ENCODE measurements at regions not wholly inside any gene's neighbourhood (a gene's known extent, or its start where the extent isn't known, plus 50 kb on each side); places are given as distances from the start of the nearest gene placed in this dataset.

- Histone ChIP-seq H3K4me3 (ENCODE audit: low read length) (no peak overlapping the region), H3K9me3 (ENCODE audit: control insufficient read depth, low read length) (no peaks in the 10 kb centered on the region), H3K27me3 (ENCODE audit: control insufficient read depth, insufficient read depth, low read length) (no peaks in the 10 kb centered on the region), H3K9ac (ENCODE audit: low read length) (no peak overlapping the region), H3K36me3 (ENCODE audit: control insufficient read depth, insufficient read depth, low read length) (no peaks in the 10 kb centered on the region), H3K4me1 (ENCODE audit: control insufficient read depth, insufficient read depth, low read length) (no peaks in the 10 kb centered on the region)
Measured at GRCh38 chr5:159424123-159424522, 93.8 kb upstream of the IL12B start.

GRCh38 chr5:159426694-159427093, 96.4 kb upstream of the IL12B start:
- Histone ChIP-seq H3K27me3 (ENCODE audit: control insufficient read depth, insufficient read depth, low read length) (no peaks in the 10 kb centered on the region), H3K9ac (ENCODE audit: low read length) (no peak overlapping the region), H3K9me3 (ENCODE audit: control insufficient read depth, low read length) (no peaks in the 10 kb centered on the region), H3K4me1 (ENCODE audit: control insufficient read depth, insufficient read depth, low read length) (no peaks in the 10 kb centered on the region), H3K36me3 (ENCODE audit: control insufficient read depth, insufficient read depth, low read length) (no peaks in the 10 kb centered on the region), H3K4me3 (ENCODE audit: low read length) (no peak overlapping the region)

- Histone ChIP-seq H3K4me3 (ENCODE audit: low read length) (no peak overlapping the region), H3K36me3 (ENCODE audit: control insufficient read depth, insufficient read depth, low read length) (no peaks in the 10 kb centered on the region), H3K9ac (ENCODE audit: low read length) (no peak overlapping the region), H3K27me3 (ENCODE audit: control insufficient read depth, insufficient read depth, low read length) (no peaks in the 10 kb centered on the region), H3K9me3 (ENCODE audit: control insufficient read depth, low read length) (no peaks in the 10 kb centered on the region), H3K4me1 (ENCODE audit: control insufficient read depth, insufficient read depth, low read length) (no peaks in the 10 kb centered on the region)
Measured at GRCh38 chr5:159427180-159428012, 97.1 kb upstream of the IL12B start.

GRCh38 chr5:159430361-159431012, 100.2 kb upstream of the IL12B start:
- Histone ChIP-seq H3K36me3 (ENCODE audit: control insufficient read depth, insufficient read depth, low read length) (no peaks in the 10 kb centered on the region), H3K4me3 (ENCODE audit: low read length) (no peak overlapping the region), H3K27me3 (ENCODE audit: control insufficient read depth, insufficient read depth, low read length) (no peaks in the 10 kb centered on the region), H3K9ac (ENCODE audit: low read length) (no peak overlapping the region), H3K9me3 (ENCODE audit: control insufficient read depth, low read length) (no peaks in the 10 kb centered on the region), H3K4me1 (ENCODE audit: control insufficient read depth, insufficient read depth, low read length) (no peaks in the 10 kb centered on the region)

- H3K36me3 ChIP-seq (ENCODE audit: control insufficient read depth, insufficient read depth, low read length), result no peaks in the 10 kb centered on the region
Measured at GRCh38 chr5:159435855-159436254, 105.6 kb upstream of the IL12B start.

GRCh38 chr5:159438092-159438491, 107.8 kb upstream of the IL12B start:
- H3K9me3 ChIP-seq (ENCODE audit: control insufficient read depth, low read length), result no peaks in the 10 kb centered on the region
- no peaks in the 10 kb centered on the region for H3K36me3 ChIP-seq (ENCODE audit: control insufficient read depth, insufficient read depth, low read length)
- H3K4me1 ChIP-seq (ENCODE audit: control insufficient read depth, insufficient read depth, low read length), result no peaks in the 10 kb centered on the region
- no peak overlapping the region for H3K9ac ChIP-seq (ENCODE audit: low read length)
- no peaks in the 10 kb centered on the region for H3K27me3 ChIP-seq (ENCODE audit: control insufficient read depth, insufficient read depth, low read length)
- no peak overlapping the region for H3K4me3 ChIP-seq (ENCODE audit: low read length)

More at GRCh38 chr5:159435855-159436254, 105.6 kb upstream of the IL12B start:
- Histone ChIP-seq H3K27me3 (ENCODE audit: control insufficient read depth, insufficient read depth, low read length) (no peaks in the 10 kb centered on the region), H3K9me3 (ENCODE audit: control insufficient read depth, low read length) (no peaks in the 10 kb centered on the region), H3K4me3 (ENCODE audit: low read length) (no peak overlapping the region), H3K4me1 (ENCODE audit: control insufficient read depth, insufficient read depth, low read length) (no peaks in the 10 kb centered on the region), H3K9ac (ENCODE audit: low read length) (no peak overlapping the region)

GRCh38 chr5:159439002-159439401, 108.7 kb upstream of the IL12B start:
- Histone ChIP-seq H3K4me1 (ENCODE audit: control insufficient read depth, insufficient read depth, low read length) (no peaks in the 10 kb centered on the region), H3K36me3 (ENCODE audit: control insufficient read depth, insufficient read depth, low read length) (no peaks in the 10 kb centered on the region), H3K4me3 (ENCODE audit: low read length) (no peak overlapping the region), H3K9me3 (ENCODE audit: control insufficient read depth, low read length) (no peaks in the 10 kb centered on the region), H3K27me3 (ENCODE audit: control insufficient read depth, insufficient read depth, low read length) (no peaks in the 10 kb centered on the region), H3K9ac (ENCODE audit: low read length) (no peak overlapping the region)

GRCh38 chr5:159440235-159440634, 109.9 kb upstream of the IL12B start:
- no peaks in the 10 kb centered on the region for H3K4me1 ChIP-seq (ENCODE audit: control insufficient read depth, insufficient read depth, low read length)

GRCh38 chr5:159440968-159441367, 110.7 kb upstream of the IL12B start:
- no peaks in the 10 kb centered on the region for H3K36me3 ChIP-seq (ENCODE audit: control insufficient read depth, insufficient read depth, low read length)
- no peaks in the 10 kb centered on the region for H3K4me1 ChIP-seq (ENCODE audit: control insufficient read depth, insufficient read depth, low read length)
- no peaks in the 10 kb centered on the region for H3K27me3 ChIP-seq (ENCODE audit: control insufficient read depth, insufficient read depth, low read length)
- H3K9me3 ChIP-seq (ENCODE audit: control insufficient read depth, low read length), result no peaks in the 10 kb centered on the region
- H3K4me3 ChIP-seq (ENCODE audit: low read length), result no peak overlapping the region
- H3K9ac ChIP-seq (ENCODE audit: low read length), result no peak overlapping the region

More at GRCh38 chr5:159440235-159440634, 109.9 kb upstream of the IL12B start:
- H3K9ac ChIP-seq (ENCODE audit: low read length), result no peak overlapping the region
- no peak overlapping the region for H3K4me3 ChIP-seq (ENCODE audit: low read length)
- H3K36me3 ChIP-seq (ENCODE audit: control insufficient read depth, insufficient read depth, low read length), result no peaks in the 10 kb centered on the region
- no peaks in the 10 kb centered on the region for H3K27me3 ChIP-seq (ENCODE audit: control insufficient read depth, insufficient read depth, low read length)
- H3K9me3 ChIP-seq (ENCODE audit: control insufficient read depth, low read length), result no peaks in the 10 kb centered on the region

- no peaks in the 10 kb centered on the region for H3K36me3 ChIP-seq (ENCODE audit: control insufficient read depth, insufficient read depth, low read length)
- H3K9me3 ChIP-seq (ENCODE audit: control insufficient read depth, low read length), result no peaks in the 10 kb centered on the region
- H3K27me3 ChIP-seq (ENCODE audit: control insufficient read depth, insufficient read depth, low read length), result no peaks in the 10 kb centered on the region
- H3K4me1 ChIP-seq (ENCODE audit: control insufficient read depth, insufficient read depth, low read length), result no peaks in the 10 kb centered on the region
- no peak overlapping the region for H3K9ac ChIP-seq (ENCODE audit: low read length)
- H3K4me3 ChIP-seq (ENCODE audit: low read length), result no peak overlapping the region
Measured at GRCh38 chr5:159441441-159441840, 111.2 kb upstream of the IL12B start.

- Histone ChIP-seq H3K4me1 (ENCODE audit: control insufficient read depth, insufficient read depth, low read length) (no peaks in the 10 kb centered on the region), H3K9me3 (ENCODE audit: control insufficient read depth, low read length) (no peaks in the 10 kb centered on the region), H3K4me3 (ENCODE audit: low read length) (no peak overlapping the region), H3K9ac (ENCODE audit: low read length) (no peak overlapping the region), H3K27me3 (ENCODE audit: control insufficient read depth, insufficient read depth, low read length) (no peaks in the 10 kb centered on the region), H3K36me3 (ENCODE audit: control insufficient read depth, insufficient read depth, low read length) (no peaks in the 10 kb centered on the region)
Measured at GRCh38 chr5:159442206-159442850, 112.0 kb upstream of the IL12B start.

- Histone ChIP-seq H3K36me3 (ENCODE audit: control insufficient read depth, insufficient read depth, low read length) (no peaks in the 10 kb centered on the region), H3K9me3 (ENCODE audit: control insufficient read depth, low read length) (no peaks in the 10 kb centered on the region), H3K27me3 (ENCODE audit: control insufficient read depth, insufficient read depth, low read length) (no peaks in the 10 kb centered on the region), H3K4me3 (ENCODE audit: low read length) (no peak overlapping the region), H3K4me1 (ENCODE audit: control insufficient read depth, insufficient read depth, low read length) (no peaks in the 10 kb centered on the region), H3K9ac (ENCODE audit: low read length) (no peak overlapping the region)
Measured at GRCh38 chr5:159444441-159445082, 114.3 kb upstream of the IL12B start.

Data from mucosa of stomach (tissue), 1 donor.